ENCODE measurements at regions not wholly inside any gene's neighbourhood (a gene's known extent, or its start where the extent isn't known, plus 50 kb on each side); places are given as distances from the start of the nearest gene placed in this dataset.

DNA sequence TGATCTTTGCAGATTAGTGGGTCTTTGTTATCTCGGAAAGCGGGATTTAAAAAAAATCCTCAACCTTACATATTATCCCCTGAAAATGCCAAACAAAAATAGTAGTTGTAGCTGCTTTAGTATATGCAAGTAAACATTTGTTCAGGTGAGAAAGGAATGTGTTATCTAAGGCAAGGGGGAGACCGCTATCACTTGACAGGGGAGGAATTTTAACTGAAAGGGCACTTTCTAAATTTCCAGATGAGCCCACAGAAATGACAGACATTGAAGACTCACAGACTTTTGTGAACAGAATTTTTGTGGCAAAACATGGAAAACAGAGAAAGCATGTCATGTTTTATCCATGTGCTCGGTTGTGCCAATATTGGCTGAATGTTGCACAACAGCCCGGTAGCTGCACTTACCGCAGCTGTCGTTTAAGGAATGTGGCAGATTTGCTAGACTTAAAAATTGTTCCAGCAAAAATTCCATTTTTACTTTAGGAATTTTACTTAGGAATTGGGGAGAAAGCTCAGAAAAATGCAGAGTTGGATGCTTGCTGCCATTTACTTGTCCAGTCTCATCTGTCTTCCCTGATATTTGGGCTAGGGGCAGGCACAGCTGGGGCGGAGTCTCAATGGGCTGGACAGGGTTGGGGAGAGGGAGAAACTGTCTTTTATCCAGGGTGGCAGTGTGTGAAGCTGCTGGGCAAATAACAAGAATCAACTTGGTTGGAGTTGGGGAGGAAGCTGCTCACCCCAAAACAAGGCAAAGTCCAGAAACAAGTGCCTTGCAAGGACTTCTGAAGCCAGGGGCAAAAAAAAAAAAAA is 94.6 kb upstream of the RPS6KA3 start:
- Histone ChIP-seq H3K9me3 (ENCODE audit: control insufficient read depth, insufficient read depth, low read depth, low read length) (no peaks in the 10 kb centered on the region), H3K4me3 (ENCODE audit: low read depth, low read length) (no peak overlapping the region), H3K27ac (ENCODE audit: extremely low read depth, low read depth, low read length) (peak overlapping the region; percentile 17; the same call in 1 of the 2 replicates), H3K4me1 (ENCODE audit: control insufficient read depth, insufficient read depth, low read length) (peaks cover 20% of the 10 kb centered on the region), H3K36me3 (ENCODE audit: control insufficient read depth in 2 of 2, insufficient read depth in 1 of 2, low read length in 2 of 2) (no peaks in the 10 kb centered on the region)
- ChIA-PET POLR2A (interaction anchor here (0.5 to 0.6 kb wide), 4 partner anchors 8 to 152 kb away, joined by 3 to 4 read pairs (median 4); no protein-coding TSS in a partner anchor), CTCF (interaction anchor here (0.6 to 0.8 kb wide), 2 partner anchors 77 to 136 kb away, joined by 4 to 5 read pairs; no protein-coding TSS in a partner anchor)
- peak; percentile 71; the same call in 1 of the 2 replicates for TF ChIP-seq PRDM1 (tag by site-specific recombination; IDR thresholded peaks at IDR 0.05)
- TF ChIP-seq ZBTB17 (tag by site-specific recombination; IDR thresholded peaks at IDR 0.05) = 0 out of 2 replicates have a peak, but pooled peaks have one; percentile 30
- TF ChIP-seq PRDM4 (tag by site-specific recombination; IDR thresholded peaks at IDR 0.05) = peak; percentile 81
- peak; percentile 41 for TF ChIP-seq ZNF335 (tag by site-specific recombination; conservative IDR thresholded peaks at IDR 0.05)
- no peak for TF ChIP-seq SCRT2 (tag by site-specific recombination; IDR thresholded peaks at IDR 0.05)
- TF ChIP-seq SALL2 (tag by site-specific recombination; IDR thresholded peaks at IDR 0.05; ENCODE audit: borderline replicate concordance) = no peak
- no peak for TF ChIP-seq TRIM28 (IDR thresholded peaks at IDR 0.05; ENCODE audit: borderline replicate concordance, low read length)
- no peak for TF ChIP-seq SP3 (tag by site-specific recombination; IDR thresholded peaks at IDR 0.05)
- TF ChIP-seq PRDM10 (tag by site-specific recombination; IDR thresholded peaks at IDR 0.05) = peak; percentile 23
- TF ChIP-seq ZNF146 (tag by site-specific recombination; IDR thresholded peaks at IDR 0.05) = no peak
- 0 out of 2 replicates have a peak, but pooled peaks have one; percentile 51 for TF ChIP-seq ZNF561 (tag by site-specific recombination; IDR thresholded peaks at IDR 0.05; ENCODE audit: borderline replicate concordance)

GRCh38 chrX:20355187-20355586 is 88.5 kb upstream of the RPS6KA3 start:
- TF ChIP-seq KLF8 (tag by site-specific recombination; IDR thresholded peaks at IDR 0.05) (no peak), ZBTB48 (tag by site-specific recombination; IDR thresholded peaks at IDR 0.05) (no peak), FEZF1 (tag by site-specific recombination; IDR thresholded peaks at IDR 0.05) (no peak), ZNF623 (tag by site-specific recombination; IDR thresholded peaks at IDR 0.05) (no peak), ZNF626 (tag by site-specific recombination; IDR thresholded peaks at IDR 0.05) (no peak), GLIS2 (tag by site-specific recombination; IDR thresholded peaks at IDR 0.05) (no peak), REPIN1 (tag by site-specific recombination; IDR thresholded peaks at IDR 0.05; ENCODE audit: low read depth) (no peak), ZNF530 (tag by site-specific recombination; IDR thresholded peaks at IDR 0.05; ENCODE audit: low read depth) (no peak), ZNF580 (tag by site-specific recombination; IDR thresholded peaks at IDR 0.05) (no peak), ZNF133 (tag by site-specific recombination; IDR thresholded peaks at IDR 0.05) (no peak), ZNF596 (tag by site-specific recombination; IDR thresholded peaks at IDR 0.05) (no peak), OVOL3 (tag by site-specific recombination; IDR thresholded peaks at IDR 0.05) (no peak), ZNF639 (tag by site-specific recombination; IDR thresholded peaks at IDR 0.05) (no peak)
- Histone ChIP-seq H3K9me3 (ENCODE audit: control insufficient read depth, insufficient read depth, low read depth, low read length) (no peaks in the 10 kb centered on the region), H3K4me3 (ENCODE audit: low read depth, low read length) (no peak overlapping the region), H3K36me3 (ENCODE audit: control insufficient read depth in 2 of 2, insufficient read depth in 1 of 2, low read length in 2 of 2) (no peaks in the 10 kb centered on the region), H3K4me1 (ENCODE audit: control insufficient read depth, insufficient read depth, low read length) (no peaks in the 10 kb centered on the region), H3K27ac (ENCODE audit: extremely low read depth, low read depth, low read length) (no peak overlapping the region)
- ChIA-PET CTCF (interaction anchor here (0.7 kb wide), 1 partner anchor 437 kb away, joined by 3 read pairs; no protein-coding TSS in a partner anchor), POLR2A (no interaction called here)
